ENCODE measurements at regions not wholly inside any gene's neighbourhood (a gene's known extent, or its start where the extent isn't known, plus 50 kb on each side); places are given as distances from the start of the nearest gene placed in this dataset.
A peak's percentile ranks its signal among the peaks of the same experiment; 100 is the strongest.

DNA sequence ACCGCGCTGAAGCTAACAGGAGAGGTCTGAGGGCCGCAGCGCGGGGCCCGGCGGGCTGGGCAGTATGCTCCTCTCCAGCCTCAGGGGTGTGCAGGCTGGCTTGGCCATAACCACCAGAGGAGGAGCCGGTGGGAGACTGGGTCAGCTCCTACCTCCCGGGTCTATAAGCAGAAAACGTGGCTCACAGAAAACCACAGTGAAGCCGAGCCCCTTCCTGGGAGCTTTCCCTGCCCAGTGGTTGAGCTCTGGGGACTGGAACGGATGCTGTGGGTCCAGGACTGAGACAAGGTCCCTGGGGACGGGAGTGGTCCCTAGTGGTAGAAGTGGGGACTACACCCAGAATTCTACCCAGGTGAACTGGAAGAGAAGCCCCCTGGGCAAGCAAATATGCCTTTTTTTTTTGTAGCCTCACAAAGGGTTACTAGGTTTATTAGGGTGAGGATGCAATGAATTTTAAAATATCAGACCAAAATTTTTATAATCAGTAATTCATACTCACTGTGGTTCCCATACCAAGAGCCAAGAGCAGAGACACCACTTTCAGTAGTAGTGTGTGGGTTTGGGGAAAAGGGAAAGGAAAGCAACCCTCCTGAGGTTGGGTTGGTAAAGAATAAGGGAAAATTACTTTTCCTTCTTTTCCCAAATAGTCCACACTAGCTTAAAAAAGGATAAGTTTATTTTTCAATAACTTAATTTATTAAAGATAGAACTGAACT is 67.9 kb upstream of the PRKCQ start:
- peak overlapping the region; percentile 39 for H3K27ac Mint-ChIP-seq
- no peaks in the 10 kb centered on the region for H3K9me3 Mint-ChIP-seq
- H3K36me3 Mint-ChIP-seq (ENCODE audit: low read depth), result peaks cover 2% of the 10 kb centered on the region
- H3K27me3 Mint-ChIP-seq (ENCODE audit: low read depth), result peaks cover under 1% of the 10 kb centered on the region
- H3K4me3 Mint-ChIP-seq, result no peak overlapping the region
- peaks cover 41% of the 10 kb centered on the region for H3K4me1 Mint-ChIP-seq (ENCODE audit: low read depth)

DNA sequence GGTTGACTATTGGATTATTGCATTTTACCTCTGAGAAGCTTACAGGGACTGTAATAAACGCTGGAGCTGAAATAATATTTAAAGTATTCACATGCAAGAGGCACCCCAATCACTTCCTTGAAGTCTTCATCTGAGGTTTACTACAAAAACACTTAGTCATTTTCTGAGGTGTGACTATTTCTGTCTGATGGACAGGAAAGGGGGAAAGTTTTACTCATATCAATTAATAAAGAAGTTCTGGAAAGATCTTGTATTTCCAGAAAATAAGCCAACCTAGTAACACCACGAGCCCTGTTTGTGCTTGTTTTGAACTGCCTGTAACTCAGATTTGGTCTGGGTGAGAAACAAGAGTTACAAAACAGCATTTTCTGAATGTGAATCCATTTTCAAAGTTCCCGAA is 63.9 kb upstream of the PRKCQ start:
- H3K4me3 Mint-ChIP-seq, result peak overlapping the region; percentile 33
- H3K9me3 Mint-ChIP-seq, result peaks cover 7% of the 10 kb centered on the region
- peaks cover 50% of the 10 kb centered on the region for H3K4me1 Mint-ChIP-seq (ENCODE audit: low read depth)
- H3K36me3 Mint-ChIP-seq (ENCODE audit: low read depth), result peaks cover 6% of the 10 kb centered on the region
- H3K27ac Mint-ChIP-seq, result peak overlapping the region; percentile 68
- no peaks in the 10 kb centered on the region for H3K27me3 Mint-ChIP-seq (ENCODE audit: low read depth)

DNA sequence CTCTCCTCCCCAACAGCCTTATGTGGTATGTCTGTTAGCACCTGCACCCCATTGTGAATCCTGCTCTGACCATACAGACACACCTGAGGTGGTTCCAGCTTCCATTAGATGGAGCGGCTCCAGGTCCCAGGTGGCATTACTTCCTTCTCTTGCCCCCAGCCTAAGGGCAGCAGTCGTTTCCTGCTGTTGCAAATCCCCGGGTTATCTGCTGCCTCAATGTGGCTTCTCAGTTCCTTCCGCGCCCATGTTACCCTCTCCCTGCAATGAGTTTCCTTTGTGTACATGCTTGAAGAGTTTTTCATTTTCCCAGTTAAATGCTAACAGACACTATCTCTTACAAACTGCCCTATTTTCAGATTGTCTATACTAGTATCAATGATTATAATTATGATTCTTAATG is 62.8 kb upstream of the PRKCQ start:
- Mint-ChIP-seq H3K9me3 (peaks cover 7% of the 10 kb centered on the region), H3K36me3 (ENCODE audit: low read depth) (peaks cover 4% of the 10 kb centered on the region), H3K4me3 (peak overlapping the region; percentile 4), H3K27me3 (ENCODE audit: low read depth) (no peaks in the 10 kb centered on the region), H3K27ac (peak overlapping the region; percentile 49), H3K4me1 (ENCODE audit: low read depth) (peaks cover 44% of the 10 kb centered on the region)

DNA sequence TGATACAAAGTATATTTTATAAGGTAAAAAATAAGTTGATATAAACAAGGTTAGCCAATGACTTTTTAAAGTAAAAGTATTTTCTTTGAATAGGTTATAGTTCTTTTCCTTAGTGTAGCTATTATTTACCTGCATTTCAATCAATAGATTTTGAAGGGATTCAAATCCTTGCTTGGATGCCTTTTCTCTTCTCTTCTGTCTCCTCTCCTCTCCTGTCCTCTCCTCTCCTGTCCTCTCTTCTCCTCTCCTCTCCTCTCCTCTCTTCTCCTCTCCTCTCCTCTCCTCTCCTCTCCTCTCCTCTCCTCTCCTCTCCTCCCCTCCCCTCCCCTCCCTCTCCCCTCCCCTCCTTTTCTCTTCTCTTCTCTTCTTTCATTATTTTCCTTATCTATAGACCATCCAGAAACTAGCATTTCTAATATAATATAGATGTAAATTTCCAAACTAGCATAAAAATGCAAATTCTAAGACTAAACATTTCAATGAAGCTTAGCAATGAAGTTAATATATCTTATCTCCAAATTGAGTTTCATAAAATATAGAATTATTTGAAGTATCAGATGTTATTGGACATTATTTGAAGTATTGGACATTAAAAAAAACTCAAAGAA is 60.5 kb upstream of the PRKCQ start:
- no peaks in the 10 kb centered on the region for H3K27me3 Mint-ChIP-seq (ENCODE audit: low read depth)
- peaks cover 7% of the 10 kb centered on the region for H3K9me3 Mint-ChIP-seq
- peaks cover 55% of the 10 kb centered on the region for H3K4me1 Mint-ChIP-seq (ENCODE audit: low read depth)
- H3K36me3 Mint-ChIP-seq (ENCODE audit: low read depth), result peaks cover 4% of the 10 kb centered on the region
- no peak overlapping the region for H3K4me3 Mint-ChIP-seq
- H3K27ac Mint-ChIP-seq, result no peak overlapping the region

DNA sequence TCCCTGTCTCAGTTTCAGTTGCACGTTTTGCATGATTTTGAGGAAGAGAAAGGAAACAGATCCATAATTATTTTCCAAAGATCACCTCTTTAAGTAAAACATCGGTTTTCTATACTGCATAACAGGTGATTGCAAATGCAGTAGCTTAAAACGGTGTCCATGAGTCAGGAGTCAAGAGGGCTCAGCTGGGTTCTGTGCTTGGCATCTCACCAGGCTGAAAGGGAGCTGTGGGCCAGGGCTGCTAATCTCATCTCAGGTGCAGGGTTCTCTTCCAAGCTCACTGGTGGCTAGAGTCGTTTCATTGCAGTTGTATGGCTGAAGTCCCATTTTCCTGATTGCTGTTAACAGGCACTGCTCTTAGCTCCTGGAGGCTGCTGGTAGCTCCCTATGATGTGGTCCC is 57.0 kb upstream of the PRKCQ start:
- Mint-ChIP-seq H3K4me1 (ENCODE audit: low read depth) (peaks cover 36% of the 10 kb centered on the region), H3K4me3 (no peak overlapping the region), H3K9me3 (peaks cover 2% of the 10 kb centered on the region), H3K27ac (no peak overlapping the region), H3K36me3 (ENCODE audit: low read depth) (peaks cover under 1% of the 10 kb centered on the region), H3K27me3 (ENCODE audit: low read depth) (no peaks in the 10 kb centered on the region)

DNA sequence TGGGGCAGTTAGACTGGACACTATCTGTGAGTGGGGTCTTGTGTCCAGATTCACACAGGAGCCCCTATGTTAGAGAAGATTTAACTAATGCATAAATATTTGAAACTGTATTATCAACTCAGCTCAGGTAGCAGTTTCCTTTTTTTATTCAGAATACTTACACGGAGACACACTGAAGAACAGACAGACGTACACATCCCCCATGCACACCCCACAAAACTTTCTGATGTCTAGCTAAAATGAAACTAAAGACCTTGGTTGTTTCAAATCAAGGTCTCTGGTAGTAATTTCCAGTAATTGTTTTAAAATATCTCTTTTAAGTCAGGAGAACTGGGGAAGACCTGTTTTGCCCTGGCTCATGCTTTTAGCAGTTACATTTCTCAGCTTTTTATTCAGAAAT is 55.7 kb upstream of the PRKCQ start:
- H3K9me3 Mint-ChIP-seq, result no peaks in the 10 kb centered on the region
- no peaks in the 10 kb centered on the region for H3K27me3 Mint-ChIP-seq (ENCODE audit: low read depth)
- no peaks in the 10 kb centered on the region for H3K36me3 Mint-ChIP-seq (ENCODE audit: low read depth)
- H3K27ac Mint-ChIP-seq, result no peak overlapping the region
- peaks cover 36% of the 10 kb centered on the region for H3K4me1 Mint-ChIP-seq (ENCODE audit: low read depth)
- no peak overlapping the region for H3K4me3 Mint-ChIP-seq
